Osteoblast (primary cell): ENCODE measurements at regions not wholly inside any gene's neighbourhood (a gene's known extent, or its start where the extent isn't known, plus 50 kb on each side); places are given as distances from the start of the nearest gene placed in this dataset.

ENCODE experiments used
- DNase-seq: peaks from one replicate; pipeline ENCODE4 v3.0.0; 2011; ENCODE audit warnings: low spot score, mixed read lengths; ENCODE audit not compliant: insufficient read length; ENCODE audit errors: missing footprints
- H2AFZ ChIP-seq: 2 replicates; pipeline ENCODE4 v1.6.0; 2011; ENCODE audit warnings: mild to moderate bottlenecking, low read length
- H3K27ac ChIP-seq: 2 replicates; pipeline ENCODE4 v1.5.1; 2011; ENCODE audit warnings: mild to moderate bottlenecking, low read depth, low read length, moderate library complexity
- H3K27me3 ChIP-seq: 2 replicates; pipeline ENCODE4 v1.6.0; 2012; ENCODE audit warnings: mild to moderate bottlenecking, control low read depth, inconsistent platforms, low read length, moderate library complexity; ENCODE audit not compliant: insufficient read depth
- H3K36me3 ChIP-seq: 2 replicates; pipeline ENCODE4 v1.5.1; 2011; ENCODE audit warnings: mild to moderate bottlenecking, low read length, control low read depth, moderate library complexity; ENCODE audit not compliant: insufficient read depth
- H3K4me1 ChIP-seq: 2 replicates; pipeline ENCODE4 v1.5.1; 2011; ENCODE audit warnings: mild to moderate bottlenecking, low read length, control low read depth, moderate library complexity; ENCODE audit not compliant: insufficient read depth
- H3K4me2 ChIP-seq: 2 replicates; pipeline ENCODE4 v1.6.0; 2011; ENCODE audit warnings: mild to moderate bottlenecking, low read length; ENCODE audit not compliant: insufficient read depth
- H3K4me3 ChIP-seq: fragments of 200-600 bp; sonication (generic); 3 replicates; pipeline ENCODE4 v1.5.1; 2012; ENCODE audit warnings: mild to moderate bottlenecking, low read length, inconsistent platforms; ENCODE audit not compliant: insufficient read depth
- H3K79me2 ChIP-seq: 2 replicates; pipeline ENCODE4 v1.6.0; 2012; ENCODE audit warnings: mild to moderate bottlenecking, low read length, control low read depth, inconsistent platforms; ENCODE audit not compliant: insufficient read depth
- H3K9me3 ChIP-seq: 2 replicates; pipeline ENCODE4 v1.5.1; 2011; ENCODE audit warnings: low read depth, low read length, control low read depth
- H4K20me1 ChIP-seq: 2 replicates; pipeline ENCODE4 v1.6.0; 2012; ENCODE audit warnings: mild to moderate bottlenecking, low read length, control low read depth; ENCODE audit not compliant: insufficient read depth
- TF ChIP-seq, protein P1 (sequence below): IDR thresholded peaks from 2 replicates; pipeline ENCODE4 v1.5.1; 2011; ENCODE audit warnings: mild to moderate bottlenecking, low read depth, low read length, moderate library complexity; ENCODE audit errors: extremely low read depth

DNA sequence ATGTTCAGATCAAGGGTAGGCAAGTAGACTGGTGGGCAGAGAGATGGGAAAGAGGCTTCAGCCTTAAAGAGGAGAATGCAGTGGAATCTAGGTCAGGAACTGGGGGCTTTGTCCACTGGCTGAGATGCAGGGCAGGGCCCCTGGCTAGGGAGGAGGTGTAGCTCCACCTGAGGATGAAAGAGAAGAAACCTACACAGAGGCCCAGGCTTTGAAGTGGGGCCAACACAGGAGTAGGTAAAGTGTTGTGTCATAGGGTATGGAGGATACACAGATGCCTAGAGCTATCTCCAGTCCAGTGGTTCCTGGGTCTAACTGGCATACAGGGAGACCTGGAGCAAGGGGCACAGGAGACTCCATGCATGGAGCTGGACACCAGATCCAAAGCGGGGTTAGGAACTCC is 73.5 kb downstream of the RASSF10 start:
- Histone ChIP-seq H3K36me3 (no peaks in the 10 kb centered on the region), H3K4me3 (no peak overlapping the region), H3K27me3 (peaks cover 57% of the 10 kb centered on the region), H3K4me2 (no peak overlapping the region), H3K9me3 (no peaks in the 10 kb centered on the region), H3K79me2 (no peaks in the 10 kb centered on the region), H2AFZ (no peak overlapping the region), H4K20me1 (no peaks in the 10 kb centered on the region), H3K4me1 (no peaks in the 10 kb centered on the region), H3K27ac (no peak overlapping the region)
- DNase-seq = no peak
- TF ChIP-seq, protein P1, sequence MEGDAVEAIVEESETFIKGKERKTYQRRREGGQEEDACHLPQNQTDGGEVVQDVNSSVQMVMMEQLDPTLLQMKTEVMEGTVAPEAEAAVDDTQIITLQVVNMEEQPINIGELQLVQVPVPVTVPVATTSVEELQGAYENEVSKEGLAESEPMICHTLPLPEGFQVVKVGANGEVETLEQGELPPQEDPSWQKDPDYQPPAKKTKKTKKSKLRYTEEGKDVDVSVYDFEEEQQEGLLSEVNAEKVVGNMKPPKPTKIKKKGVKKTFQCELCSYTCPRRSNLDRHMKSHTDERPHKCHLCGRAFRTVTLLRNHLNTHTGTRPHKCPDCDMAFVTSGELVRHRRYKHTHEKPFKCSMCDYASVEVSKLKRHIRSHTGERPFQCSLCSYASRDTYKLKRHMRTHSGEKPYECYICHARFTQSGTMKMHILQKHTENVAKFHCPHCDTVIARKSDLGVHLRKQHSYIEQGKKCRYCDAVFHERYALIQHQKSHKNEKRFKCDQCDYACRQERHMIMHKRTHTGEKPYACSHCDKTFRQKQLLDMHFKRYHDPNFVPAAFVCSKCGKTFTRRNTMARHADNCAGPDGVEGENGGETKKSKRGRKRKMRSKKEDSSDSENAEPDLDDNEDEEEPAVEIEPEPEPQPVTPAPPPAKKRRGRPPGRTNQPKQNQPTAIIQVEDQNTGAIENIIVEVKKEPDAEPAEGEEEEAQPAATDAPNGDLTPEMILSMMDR = no peak

DNA sequence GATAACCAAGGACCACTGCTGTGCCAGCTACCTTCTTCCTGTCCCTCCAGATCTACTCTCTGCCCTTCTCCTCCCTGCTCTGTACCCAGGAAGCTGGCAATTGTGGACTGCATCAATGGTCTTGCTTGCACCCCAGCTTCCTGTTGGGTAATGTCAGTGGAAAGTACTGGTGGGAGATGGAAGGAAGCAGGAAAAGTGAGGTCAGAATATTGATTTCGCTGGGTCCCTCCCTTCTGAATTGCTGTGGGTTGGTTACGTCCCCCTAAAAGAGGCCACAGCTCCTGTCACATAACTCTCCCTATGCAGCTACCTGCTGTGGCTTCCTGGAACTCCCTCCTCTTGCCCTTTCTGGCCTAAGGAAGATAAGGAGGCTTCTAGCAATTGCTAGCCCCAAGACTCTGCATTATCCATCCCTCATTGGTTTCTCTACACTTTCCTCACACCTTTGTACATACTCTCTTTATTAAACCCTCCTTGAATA is 81.2 kb downstream of the RASSF10 start:
- Histone ChIP-seq H3K27me3 (peaks cover 5% of the 10 kb centered on the region), H3K36me3 (no peaks in the 10 kb centered on the region), H3K27ac (no peak overlapping the region), H3K4me1 (no peaks in the 10 kb centered on the region), H4K20me1 (no peaks in the 10 kb centered on the region), H3K4me2 (no peak overlapping the region), H3K79me2 (no peaks in the 10 kb centered on the region), H2AFZ (no peak overlapping the region), H3K4me3 (no peak overlapping the region), H3K9me3 (no peaks in the 10 kb centered on the region)
- TF ChIP-seq, protein P1 = no peak
- DNase-seq = no peak

DNA sequence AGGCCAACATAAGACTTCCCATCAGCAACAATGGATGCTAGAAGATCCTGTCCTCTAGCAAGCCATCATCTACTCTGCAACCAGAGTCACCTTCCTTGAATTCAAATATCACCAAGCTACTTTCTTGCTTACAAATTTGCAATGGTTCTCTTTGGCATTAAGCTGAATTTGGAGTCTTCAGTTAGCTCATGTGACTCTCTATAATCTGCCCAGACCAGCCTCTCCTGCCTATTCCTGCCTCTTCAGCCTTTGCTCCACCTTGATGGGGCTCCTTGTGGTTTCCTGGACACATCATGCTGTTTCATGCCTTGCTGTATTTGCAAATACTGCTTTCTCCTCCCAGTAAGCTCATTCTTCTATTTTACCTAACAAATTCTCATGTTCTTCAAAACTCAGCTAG is 82.3 kb downstream of the RASSF10 start:
- Histone ChIP-seq H2AFZ (no peak overlapping the region), H3K4me1 (no peaks in the 10 kb centered on the region), H3K79me2 (no peaks in the 10 kb centered on the region), H3K4me2 (no peak overlapping the region), H4K20me1 (no peaks in the 10 kb centered on the region), H3K9me3 (no peaks in the 10 kb centered on the region), H3K4me3 (no peak overlapping the region), H3K36me3 (no peaks in the 10 kb centered on the region), H3K27me3 (peaks cover 3% of the 10 kb centered on the region), H3K27ac (no peak overlapping the region)
- DNase-seq = no peak
- TF ChIP-seq, protein P1 = no peak

DNA sequence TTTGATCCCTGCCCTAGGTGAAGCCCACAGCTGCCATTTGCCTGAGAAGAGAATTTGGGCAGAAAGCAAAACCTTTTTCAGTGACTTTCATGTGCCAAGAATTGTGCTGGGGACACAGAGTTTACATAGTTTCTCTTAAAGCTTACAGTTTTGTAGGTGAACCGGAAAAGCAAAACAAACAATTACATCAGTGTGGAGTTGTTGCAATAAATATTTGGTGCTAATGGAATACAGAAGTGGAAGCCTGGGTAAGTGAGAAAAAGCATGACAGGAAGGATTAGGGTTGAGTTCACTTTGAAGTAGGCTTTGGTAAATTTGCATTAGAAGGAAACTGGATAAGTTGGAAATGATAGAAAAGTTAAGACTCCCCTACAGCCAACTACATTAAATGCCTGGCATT is 82.7 kb downstream of the RASSF10 start:
- Histone ChIP-seq H4K20me1 (no peaks in the 10 kb centered on the region), H3K9me3 (no peaks in the 10 kb centered on the region), H3K27me3 (peaks cover 3% of the 10 kb centered on the region), H2AFZ (no peak overlapping the region), H3K79me2 (no peaks in the 10 kb centered on the region), H3K4me2 (no peak overlapping the region), H3K4me3 (no peak overlapping the region), H3K4me1 (no peaks in the 10 kb centered on the region), H3K27ac (no peak overlapping the region), H3K36me3 (no peaks in the 10 kb centered on the region)
- DNase-seq = no peak
- TF ChIP-seq, protein P1 = no peak
